D721Med (cell line): ENCODE measurements at regions not wholly inside any gene's neighbourhood (a gene's known extent, or its start where the extent isn't known, plus 50 kb on each side); places are given as distances from the start of the nearest gene placed in this dataset.
"Not testable (repeated sequence)": the region's sequence is repeated elsewhere in the genome, so short reads cannot be mapped to it uniquely, and the experiment has no call there.

Experiments
- DNase-seq: peaks from one replicate; pipeline ENCODE4 v3.0.0; 2011; ENCODE audit warnings: low spot score; ENCODE audit not compliant: insufficient read length
- FAIRE-seq: peaks from 2 replicates; lab custom pipeline; 2011; peaks lifted over from hg19 to GRCh38; lab: Jason Lieb, UNC
- TF ChIP-seq, protein P1 (sequence below): IDR thresholded peaks from 2 replicates; pipeline ENCODE4 v1.5.1; 2012; ENCODE audit warnings: mild to moderate bottlenecking, control low read depth; ENCODE audit not compliant: insufficient read depth; ENCODE audit errors: missing control alignments

DNA sequence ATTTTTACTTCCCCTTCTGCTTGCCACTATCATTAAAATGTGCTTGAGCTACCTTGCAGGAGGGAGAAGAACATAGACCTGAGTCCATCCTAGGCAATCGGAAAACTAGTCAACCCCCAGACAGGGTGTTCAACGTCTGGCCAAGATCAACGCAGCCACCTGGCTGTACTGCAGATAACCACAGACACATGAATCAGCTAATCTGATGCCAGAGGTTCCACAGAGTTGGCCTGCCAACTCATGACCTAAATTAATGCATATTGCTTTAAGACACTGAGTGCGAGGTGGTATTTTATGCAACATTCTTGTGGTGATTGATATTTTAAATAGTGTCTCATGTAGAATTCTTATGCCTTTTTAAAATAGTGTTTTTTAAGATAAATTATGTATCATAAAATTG, 1283.8 kb upstream of the PABPC4L start:
- TF ChIP-seq, protein P1, sequence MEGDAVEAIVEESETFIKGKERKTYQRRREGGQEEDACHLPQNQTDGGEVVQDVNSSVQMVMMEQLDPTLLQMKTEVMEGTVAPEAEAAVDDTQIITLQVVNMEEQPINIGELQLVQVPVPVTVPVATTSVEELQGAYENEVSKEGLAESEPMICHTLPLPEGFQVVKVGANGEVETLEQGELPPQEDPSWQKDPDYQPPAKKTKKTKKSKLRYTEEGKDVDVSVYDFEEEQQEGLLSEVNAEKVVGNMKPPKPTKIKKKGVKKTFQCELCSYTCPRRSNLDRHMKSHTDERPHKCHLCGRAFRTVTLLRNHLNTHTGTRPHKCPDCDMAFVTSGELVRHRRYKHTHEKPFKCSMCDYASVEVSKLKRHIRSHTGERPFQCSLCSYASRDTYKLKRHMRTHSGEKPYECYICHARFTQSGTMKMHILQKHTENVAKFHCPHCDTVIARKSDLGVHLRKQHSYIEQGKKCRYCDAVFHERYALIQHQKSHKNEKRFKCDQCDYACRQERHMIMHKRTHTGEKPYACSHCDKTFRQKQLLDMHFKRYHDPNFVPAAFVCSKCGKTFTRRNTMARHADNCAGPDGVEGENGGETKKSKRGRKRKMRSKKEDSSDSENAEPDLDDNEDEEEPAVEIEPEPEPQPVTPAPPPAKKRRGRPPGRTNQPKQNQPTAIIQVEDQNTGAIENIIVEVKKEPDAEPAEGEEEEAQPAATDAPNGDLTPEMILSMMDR, result no peak
- DNase-seq (no peak), FAIRE-seq (no peak)

DNA sequence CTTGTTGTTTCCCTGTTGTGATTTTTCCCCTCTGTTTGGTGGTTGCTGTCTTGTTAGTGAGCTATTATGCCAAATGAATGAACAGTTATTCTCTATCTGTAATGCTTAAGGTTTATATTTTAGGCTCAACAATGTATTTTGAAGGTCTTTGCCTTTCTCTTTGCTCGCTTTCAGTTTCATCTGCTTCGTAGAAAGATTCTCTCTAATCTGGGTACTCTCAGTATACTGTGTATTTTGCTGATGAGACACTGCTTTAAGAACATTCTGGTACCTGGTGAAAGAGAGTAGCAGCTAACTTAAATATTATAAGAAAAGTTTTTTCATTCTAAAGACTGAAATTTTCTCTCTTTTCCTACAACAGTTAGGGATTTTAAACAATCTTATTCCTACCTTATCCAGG, 1274.7 kb upstream of the PABPC4L start:
- FAIRE-seq, result no peak
- no peak for DNase-seq
- TF ChIP-seq, protein P1, result no peak

DNA sequence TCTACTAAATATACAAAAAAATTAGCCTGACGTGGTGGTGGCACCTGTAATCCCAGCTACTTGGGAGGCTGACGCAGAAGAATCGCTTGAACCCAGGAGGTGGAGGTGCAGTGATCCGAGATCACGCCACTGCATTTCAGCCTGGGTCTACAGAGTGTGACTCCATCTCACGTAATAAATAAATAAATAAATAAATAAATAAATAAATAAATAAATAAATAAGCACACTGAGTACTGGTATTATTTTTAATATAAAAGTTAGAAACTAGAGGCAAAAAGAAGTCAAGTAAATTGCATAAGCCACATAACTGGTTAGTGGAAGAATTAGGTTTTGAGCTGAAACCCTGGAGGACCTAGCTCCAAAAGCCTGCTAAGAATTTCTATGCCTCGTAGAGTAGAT, 1262.7 kb upstream of the PABPC4L start:
- DNase-seq, result no peak
- TF ChIP-seq, protein P1, result no peak
- FAIRE-seq, result no peak

DNA sequence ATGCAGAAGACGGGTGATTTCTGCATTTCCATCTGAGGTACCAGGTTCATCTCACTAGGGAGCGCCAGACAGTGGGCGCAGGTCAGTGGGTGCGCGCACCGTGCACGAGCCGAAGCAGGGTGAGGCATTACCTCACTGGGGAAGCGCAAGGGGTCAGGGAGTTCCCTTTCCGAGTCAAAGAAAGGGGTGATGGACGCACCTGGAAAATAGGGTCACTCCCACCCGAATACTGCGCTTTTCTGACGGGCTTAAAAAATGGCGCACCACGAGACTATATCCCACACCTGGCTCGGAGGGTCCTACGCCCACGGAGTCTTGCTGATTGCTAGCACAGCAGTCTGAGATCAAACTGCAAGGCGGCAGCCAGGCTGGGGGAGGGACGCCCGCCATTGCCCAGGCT, 1246.0 kb upstream of the PABPC4L start:
- not testable (repeated sequence) for DNase-seq, FAIRE-seq

DNA sequence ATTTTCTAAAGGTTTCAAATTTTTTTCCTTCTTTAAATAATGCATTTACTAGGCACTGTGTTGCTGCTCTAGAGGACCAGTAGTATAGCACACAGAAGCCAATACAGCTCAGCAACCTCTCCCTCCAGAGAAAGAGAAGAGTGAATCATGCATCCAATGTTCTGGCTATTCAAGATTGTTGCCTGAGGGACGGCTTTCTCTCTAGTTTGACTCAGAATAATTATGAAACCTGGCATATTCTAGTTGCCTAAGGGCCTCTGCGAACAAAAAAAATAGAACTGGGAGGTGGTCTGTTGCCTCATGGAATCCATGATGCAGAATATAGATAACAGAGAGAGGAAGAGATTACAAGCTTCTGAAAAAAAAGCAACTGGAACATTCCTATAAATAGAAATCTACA, 1233.3 kb upstream of the PABPC4L start:
- DNase-seq (no peak), FAIRE-seq (no peak)
- TF ChIP-seq, protein P1, result no peak

DNA sequence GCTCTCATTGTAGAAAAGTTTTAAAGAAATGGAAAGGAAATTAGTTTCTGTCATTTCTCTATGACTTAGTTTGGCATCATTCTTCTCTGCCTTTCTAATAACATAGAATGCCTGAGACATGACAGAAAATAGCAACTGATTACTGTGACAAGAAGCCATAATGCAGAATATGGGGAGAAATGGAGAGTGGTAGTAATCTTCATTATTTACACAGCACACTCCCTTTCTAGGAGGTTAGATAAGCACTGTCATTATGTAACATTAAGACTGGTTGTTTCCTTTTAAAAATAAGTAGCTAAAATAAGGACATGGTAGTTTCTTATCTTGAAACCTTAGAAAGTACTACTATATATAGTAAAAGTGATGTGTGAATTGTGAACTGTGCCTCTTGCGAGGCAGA, 1227.9 kb upstream of the PABPC4L start:
- no peak for DNase-seq
- FAIRE-seq, result no peak
- TF ChIP-seq, protein P1, result no peak

DNA sequence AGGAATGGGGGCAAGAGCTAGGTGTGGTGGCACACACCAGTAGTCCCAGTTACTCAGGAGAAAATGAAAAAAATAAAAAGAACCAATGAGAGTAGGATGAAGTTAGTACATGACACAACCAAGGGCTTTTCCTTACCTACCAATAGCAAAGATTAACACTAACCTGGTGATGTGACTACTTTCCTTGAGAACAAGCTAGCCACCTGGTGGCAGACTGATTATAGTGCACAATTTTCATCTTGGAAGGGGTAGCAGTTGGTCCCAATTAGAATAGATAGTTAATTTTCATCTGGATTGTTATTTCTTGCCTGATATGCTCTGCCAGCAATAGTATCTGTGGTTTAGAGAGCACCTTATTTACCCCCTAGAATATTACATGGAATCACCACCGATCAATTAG, 1216.8 kb upstream of the PABPC4L start:
- FAIRE-seq (peak; percentile 66), DNase-seq (no peak)
- TF ChIP-seq, protein P1, result peak; percentile 39

DNA sequence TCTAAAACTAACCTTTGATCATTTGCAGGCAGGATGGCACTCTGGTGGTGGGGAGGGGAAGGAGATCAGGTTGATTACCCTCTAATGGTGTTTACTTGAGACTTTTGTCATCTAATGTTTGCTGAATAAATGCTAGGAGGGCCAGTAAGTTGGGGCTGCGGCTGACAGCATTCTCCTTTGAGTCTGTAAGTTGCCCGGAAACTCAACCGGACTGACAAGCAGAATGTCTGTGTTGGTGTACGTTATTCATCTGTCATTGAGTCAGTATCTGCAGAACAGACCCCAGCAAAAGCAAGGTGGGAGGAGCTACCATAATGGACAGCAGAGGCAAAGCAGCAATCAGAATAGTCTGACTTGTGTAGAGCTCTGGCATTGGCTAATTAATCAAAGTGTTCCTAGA, 1210.6 kb upstream of the PABPC4L start:
- TF ChIP-seq, protein P1, result no peak

More for the DNA sequence above, 1210.6 kb upstream of the PABPC4L start:
- no peak for DNase-seq
- FAIRE-seq, result no peak
